GM18517 (cell line): ENCODE measurements at regions not wholly inside any gene's neighbourhood (a gene's known extent, or its start where the extent isn't known, plus 50 kb on each side); places are given as distances from the start of the nearest gene placed in this dataset.

Source experiments
- ATAC-seq: cut with Tn5 transposase; IDR thresholded peaks from one replicate; pipeline ENCODE4 v1.9.1; 2021; ENCODE audit warnings: mild to moderate bottlenecking, moderate library complexity; ENCODE audit not compliant: unreplicated experiment

DNA sequence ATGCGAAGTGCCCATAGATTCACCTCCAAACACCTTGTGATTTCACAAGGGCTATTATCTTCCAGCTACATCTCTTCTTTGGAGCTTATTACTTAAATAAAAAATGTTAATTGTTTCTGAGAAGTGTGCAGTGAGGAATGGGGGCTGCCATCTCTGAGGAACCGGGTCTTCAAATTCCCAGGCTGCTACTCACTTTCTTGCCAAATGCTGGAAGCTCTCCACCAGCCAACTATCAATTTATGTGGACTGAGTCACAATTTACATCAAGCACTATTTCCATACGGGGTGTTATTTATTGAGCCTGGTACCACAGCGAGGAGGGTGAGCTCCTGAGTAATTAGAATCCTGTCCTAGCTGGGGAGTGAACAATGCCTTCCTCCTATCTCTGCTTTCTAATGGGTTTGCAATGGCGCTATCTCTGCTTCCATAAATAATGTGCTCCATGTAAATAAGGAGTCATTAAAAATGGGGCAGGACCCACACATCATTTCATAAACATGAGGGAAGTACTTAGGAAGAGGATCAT, 898.3 kb downstream of the VRK1 start:
- ATAC-seq = no peak

DNA sequence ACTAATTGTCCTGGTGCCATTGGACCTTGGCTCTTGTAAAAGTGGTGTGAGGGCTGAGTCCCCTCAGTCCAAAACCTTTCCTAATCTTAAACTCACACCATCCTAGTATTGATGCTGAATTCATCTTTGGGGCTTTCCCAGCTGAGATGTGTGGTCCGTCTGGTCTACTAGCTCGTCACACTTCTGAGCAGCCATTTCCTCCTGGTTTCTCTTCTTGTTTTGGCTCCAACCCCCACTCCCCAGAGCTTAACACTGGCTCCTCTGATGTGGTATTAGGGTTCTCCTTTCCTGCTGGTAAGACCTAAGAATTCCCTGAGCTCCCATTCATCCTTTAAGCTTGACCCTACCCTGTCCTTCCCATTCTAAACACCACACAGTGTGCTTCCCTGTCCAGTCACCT, 900.6 kb downstream of the VRK1 start:
- no peak for ATAC-seq

DNA sequence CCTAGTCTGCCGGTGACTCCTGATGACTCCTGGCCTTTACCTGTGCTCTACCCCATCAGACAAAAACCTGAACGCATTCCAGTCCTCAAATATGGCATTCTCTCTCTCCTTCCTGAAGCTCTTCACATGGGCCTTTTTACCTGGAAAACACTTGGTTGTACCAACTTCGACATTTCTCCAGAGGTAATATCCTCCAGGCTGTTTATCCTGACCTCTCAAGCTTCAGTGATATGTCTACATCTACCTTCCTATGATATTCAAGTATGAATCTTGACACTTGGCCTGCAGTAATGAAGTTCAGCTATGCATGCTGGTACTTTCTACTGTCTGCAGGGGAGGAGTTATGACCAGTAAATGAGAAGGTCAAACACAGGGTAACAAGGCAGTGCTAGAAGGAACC, 901.8 kb downstream of the VRK1 start:
- no peak for ATAC-seq

DNA sequence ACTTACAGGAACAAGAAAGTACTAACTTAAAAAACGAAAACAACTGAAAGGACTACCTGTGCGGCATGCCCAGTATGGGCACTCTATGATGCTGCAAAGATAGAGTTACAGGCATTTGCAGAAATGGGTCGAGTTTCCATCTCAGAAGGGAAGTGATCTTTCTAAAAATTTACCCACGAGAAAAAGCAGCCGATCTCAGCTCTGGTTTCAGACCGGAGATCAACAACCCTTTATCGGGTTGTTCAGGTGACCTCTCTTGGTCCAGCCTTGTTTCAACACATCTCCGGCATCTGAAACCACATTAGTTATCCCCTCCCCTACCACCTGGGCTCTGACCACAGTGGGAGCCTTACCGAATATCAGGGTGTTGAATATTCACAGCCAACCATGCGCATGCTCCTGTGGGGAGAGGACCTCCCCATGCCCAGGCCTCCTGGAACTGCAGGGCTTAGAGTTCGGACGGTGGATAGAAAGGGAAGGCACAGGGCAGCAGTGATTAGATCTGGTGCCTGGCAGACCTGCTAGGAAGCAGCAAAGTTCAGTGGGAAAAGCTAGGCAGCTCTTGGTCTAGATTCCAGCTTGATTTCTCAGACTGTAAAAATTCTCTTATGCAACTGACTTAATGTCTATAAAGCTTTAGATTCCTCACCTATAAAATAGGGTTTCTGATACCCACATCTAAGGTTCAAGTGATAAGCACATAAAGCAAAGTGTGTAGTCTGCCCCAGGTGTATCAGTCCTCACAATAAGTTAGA, 906.0 kb downstream of the VRK1 start:
- no peak for ATAC-seq

DNA sequence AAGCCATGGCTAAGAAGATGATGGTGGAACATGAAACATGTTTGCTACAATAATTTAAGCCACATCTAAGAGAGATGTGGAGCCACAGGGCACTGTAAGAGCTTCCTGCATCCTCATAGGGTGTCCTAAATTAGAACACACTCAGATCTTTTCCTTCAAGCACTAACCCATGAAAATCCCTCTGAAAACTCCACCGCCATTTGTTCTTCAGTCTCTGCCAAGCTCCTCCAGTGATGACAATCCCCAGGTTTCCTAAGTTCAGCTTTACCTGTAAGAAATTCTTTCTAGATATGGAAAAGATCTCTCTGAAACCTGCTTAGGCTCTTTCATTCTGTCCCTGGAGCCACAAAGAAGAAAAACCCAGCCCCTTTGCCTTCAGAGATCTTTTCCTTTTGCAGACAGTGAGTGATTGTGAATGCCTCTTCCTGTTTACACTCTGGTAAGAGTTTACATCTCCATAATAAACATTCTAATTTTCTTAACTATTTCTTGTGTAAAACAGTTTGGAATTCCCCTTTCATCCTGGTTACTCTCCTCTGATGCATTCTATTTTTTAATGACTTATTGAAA, 907.2 kb downstream of the VRK1 start:
- ATAC-seq = no peak

DNA sequence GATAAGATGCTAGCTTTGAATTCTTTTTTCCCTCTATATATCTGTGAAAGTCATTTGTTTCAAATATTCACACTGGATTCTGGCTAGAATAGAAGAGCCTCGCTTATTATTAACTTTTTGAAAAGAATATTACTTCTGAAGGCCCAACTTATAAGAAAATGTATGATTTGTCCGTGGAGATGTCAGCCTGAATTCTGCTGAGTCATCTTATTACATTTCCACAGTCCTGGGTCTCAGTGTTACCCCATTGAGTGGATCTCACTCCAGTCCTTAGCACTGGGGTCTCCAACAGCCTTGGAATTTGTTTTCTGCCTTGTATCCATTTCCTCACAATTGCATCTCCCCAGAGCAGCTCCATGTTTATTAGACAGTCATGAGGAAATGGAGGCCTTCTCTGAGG, 907.9 kb downstream of the VRK1 start:
- no peak for ATAC-seq

DNA sequence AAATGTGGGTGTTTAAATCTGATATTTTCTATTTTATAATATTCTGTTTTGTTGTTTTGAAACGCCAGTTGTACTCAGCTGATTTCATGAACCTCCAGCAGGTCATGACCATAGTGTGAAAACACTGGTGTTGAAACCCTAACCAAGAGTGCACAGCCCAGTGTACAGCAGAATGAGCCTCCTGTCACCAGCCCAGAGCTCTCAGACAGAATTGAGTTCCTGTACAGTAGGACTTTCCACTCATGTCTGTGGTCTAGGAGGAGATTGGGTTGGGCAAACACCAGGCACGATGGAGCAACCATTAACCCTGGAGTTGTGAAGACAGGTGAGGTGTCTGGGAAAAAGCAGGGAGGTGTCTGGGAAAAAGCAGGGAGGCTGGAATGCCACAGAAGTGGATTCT, 908.8 kb downstream of the VRK1 start:
- ATAC-seq = no peak

DNA sequence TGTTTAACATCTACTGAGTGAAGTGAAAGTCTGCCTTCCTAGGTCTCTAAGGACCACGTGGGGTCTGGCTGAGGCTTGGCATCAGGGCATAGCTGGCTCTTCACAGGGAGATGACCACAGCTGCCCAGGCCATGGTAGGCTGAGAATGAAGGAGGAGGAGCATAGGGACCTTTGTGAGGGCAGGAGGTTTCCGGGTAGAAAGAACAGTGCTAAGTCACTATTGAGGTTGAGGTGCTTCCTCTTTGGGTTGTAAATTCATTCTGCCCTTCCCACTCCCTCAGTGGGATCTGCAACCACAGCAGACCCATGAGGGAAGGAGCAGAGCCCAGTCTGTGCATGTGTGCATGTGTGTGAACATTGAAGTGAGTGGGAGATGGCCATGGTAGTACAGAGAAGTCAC, 909.6 kb downstream of the VRK1 start:
- ATAC-seq = no peak

DNA sequence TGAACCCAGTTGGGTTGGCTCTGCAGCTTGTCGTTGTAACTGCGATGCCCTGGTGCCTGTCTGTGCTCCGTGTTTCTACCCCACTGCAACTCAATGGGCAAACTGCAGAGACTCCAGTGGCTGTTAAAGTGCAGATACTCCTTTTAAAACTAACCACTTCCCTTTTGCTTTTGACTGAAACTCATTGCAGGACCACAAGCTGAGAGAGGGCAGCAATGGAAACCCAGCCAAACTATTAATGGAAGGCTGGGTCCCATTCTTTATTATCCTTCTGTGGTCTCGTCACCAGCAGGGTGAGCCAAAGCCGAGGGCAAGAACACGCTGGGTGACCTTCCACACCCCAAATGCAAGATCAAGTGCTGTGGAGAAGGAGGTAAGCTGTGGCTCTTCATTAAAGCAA, 910.4 kb downstream of the VRK1 start:
- ATAC-seq = no peak

DNA sequence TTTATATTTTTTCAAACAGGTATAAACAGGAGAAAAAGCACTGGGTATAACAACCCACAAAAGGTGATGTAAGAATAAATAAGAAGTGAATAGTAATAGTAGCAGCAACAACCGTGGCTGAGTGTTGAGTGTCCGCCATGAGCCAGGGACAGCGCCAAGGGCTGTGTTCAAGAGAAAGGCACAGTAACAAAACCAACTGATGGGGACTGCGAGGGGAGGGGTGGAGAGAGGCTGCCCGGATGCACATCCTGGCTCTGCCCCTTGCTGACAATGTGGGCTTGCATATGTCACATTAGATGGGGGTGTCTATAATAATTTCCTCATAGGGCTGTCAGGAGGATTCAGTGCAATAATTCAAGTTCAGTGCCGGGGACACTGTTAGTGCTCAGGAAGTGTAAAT, 912.4 kb downstream of the VRK1 start:
- no peak for ATAC-seq

DNA sequence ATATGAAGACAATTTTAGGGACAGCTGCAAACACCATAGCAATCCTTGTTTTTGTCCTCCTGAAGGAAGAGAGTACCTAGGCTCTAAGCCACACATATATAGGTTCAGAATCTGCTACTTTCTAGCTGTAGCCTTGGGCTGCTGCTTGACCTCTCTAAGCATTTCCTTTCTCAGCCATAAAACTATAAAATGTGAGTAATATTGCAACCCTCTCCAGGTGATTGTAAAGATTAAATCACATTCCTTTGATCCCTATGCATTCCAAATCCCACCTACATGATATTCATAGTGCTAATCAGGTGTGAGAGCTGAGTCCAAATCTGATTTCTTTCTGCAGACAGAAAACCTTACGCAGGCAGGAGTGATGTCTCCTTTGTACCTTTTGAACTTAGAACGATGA, 913.5 kb downstream of the VRK1 start:
- no peak for ATAC-seq

DNA sequence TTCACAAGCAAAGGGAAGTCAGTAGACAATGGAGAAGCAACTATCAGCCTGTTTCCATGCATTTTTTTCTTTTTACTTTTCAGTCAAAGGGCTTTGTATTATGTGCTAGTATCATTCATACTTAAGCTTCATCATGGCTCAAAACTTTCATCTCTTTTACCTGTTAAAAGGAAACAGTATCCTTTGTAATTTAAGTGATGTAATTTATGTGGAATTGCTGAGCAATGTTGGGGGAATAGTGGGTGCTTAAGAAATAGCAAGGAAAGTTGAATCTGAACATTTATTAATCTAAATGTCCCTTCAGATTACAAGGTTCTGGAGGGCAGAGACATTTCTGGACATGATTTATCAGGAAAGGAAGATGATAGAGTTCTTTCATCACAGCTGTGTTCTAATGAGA, 915.3 kb downstream of the VRK1 start:
- no peak for ATAC-seq

DNA sequence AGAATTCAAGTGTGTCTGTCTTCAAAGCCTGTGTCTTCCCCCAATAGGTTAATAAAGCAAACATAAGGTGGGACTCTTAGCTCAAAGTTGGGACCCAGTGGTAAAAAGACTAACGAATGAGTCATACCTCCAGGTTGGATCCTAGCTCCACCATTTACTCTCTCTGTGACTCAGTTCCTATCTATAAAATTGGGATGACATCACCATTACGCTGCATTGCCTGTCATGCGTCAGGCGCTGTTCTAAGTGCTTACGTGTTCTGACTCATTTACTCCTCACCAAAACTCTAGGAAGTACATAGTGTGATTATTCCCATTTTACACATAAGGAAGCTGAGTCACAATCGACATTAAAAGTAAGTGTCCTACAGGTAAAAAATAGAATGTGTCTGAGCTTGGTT, 915.8 kb downstream of the VRK1 start:
- no peak for ATAC-seq

DNA sequence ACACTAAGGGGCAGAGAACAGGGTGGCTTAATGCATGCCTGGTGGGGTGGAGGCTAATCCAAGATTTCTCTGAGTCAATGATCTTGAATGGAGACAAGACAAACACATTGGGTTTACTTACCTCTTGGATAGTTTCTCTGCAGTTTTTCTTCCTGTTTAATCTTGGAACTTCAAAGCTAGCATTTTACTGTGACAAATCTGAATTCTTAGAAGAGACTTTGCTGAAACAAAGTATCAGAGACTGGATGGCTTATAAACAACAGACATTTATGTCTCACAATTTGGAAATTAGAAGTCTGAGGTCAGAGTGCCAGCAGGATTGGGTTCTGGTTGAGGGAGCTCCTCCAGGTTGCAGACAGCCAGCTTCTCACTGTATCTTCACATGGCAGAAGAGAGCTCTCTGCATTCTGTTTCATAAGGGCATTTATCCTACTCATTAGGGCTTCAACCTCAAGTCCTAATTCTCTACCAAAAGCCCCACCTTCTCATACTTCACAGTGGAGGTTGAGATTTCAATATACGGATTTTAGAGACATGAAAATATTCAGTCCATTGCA, 921.8 kb downstream of the VRK1 start:
- no peak for ATAC-seq

DNA sequence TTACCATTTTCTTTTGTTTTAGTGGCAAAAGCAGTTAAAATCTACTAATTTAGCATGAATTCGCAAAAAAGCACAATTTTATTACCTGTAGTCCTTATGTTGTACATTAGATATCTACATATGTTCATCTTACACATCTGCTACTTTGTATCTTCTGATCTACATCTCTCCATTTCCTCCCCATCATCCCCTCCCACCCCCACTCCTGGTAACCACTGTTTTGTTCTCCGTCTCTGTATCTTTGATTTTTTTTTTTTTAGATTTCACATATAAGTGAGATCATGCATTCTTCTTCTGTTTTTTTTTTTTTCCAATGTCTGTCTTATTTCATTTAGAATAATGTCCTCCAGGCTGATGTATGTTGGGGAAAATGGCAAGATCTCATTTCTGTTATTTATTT, 922.7 kb downstream of the VRK1 start:
- ATAC-seq = no peak

DNA sequence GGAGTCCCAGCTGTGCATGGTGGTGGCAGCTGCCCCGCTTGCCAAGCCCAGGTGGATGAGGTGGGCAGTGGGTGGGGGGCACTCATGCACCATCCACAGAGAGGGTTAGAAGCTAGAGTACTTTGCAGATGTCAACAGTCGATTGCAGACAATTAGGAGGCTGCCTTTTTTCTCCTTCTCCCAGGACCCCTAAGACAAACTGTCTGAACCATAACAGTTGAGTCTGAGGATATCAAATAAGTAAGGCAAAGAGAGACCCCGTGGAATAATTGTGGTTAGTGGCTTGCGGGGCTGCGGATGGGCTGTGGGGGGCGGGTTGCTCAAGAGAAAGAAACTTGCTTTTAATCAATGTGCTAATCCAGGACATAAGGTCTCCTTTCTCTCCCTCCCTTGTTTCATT, 926.2 kb downstream of the VRK1 start:
- no peak for ATAC-seq

DNA sequence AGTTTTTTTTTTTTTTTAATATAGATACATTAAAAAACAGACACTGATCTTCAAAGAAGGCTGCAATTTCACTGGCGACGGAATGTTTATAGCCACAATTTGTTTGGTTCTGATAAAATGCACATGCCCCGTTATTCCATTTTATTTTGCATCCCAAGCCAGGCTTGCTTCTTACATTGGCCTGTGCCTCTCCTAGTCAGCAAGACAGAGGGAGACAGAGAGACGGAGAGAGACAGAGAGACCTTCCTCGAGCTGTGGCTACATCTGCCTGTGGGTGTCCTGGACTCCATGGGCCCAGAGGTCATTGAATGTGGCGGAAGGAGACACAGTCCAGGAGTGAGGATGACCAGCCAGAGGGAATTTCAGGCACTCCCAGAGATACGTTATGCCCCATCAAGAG, 926.6 kb downstream of the VRK1 start:
- ATAC-seq = no peak

DNA sequence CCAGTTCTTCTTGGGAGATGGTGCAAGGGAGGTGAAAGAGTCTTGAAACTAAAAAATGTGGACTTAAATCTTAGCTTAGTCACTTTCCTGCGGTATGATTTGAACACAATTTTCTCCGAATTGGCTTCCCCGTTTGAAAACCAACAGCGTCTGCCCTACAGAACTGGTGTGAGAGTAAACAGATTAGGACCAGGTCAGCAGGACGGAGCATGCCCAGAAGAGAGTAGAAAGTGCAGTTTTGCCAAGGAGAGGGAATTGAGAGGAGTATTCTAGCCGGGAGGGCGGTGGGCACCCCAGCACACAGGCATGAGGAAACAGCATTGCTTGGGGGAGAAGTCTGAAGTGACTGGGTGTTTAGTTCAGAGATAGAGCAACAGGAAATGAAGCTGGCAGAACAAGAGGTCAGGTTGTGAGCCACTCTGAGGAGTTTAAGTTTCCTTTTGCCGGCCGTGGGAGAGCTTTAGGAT, 927.1 kb downstream of the VRK1 start:
- ATAC-seq = no peak

DNA sequence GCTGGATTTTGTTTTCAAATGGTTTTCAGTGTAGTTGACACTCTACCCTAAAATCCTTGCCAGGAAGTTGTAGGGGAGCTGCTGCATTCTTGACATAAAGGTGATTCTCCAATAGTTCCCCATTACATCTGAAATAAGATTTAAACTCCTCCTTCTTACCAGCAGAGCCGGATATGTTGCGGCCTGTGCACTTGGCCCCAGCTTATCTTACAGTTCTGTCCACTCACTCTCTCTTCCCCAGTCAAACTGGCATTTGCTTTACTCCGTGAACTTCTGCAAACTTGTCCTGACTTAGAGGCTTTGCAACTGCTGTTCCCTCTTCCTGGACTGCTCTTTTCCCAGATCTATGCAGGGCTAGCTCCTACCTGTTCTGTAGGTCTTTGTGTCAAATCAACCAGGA, 929.5 kb downstream of the VRK1 start:
- no peak for ATAC-seq

DNA sequence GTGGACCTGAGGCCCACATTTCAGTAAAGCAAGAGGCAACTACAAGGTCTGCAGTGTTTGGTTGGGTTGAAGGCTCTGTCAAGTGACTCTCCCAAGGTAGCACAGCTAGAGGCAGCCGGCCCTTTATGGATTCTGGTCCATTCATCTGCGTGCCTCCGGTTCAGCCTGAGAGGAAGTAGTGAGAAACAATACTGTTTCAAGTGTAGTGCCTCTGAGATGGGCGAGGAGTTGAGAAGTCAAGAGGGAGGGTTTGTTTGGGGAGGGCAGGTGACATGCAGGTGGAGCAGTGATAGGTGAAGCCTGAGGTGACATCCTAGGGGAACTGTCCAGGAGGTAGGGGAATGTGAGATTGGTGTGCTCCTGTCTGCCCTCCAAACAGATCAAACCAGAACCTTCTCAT, 933.5 kb downstream of the VRK1 start:
- no peak for ATAC-seq

DNA sequence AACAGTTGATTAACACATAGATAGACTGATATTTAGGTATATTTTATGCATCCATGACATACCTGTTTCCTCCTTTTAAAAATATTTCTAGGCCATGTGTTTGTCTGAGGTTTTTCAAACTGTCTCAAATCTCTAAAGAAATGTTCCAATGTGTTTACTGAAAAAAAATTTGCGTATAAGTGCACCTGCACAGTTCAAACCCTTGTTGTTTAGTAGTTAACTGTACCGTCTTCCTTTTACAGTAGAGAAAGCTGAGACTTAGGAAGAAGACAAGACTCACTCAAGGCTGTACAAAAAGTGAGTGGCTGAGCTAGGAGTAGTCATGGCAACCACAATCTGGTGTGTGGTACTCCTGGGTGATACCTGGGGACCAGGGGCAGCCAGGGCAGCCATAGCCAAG, 934.6 kb downstream of the VRK1 start:
- ATAC-seq = no peak

DNA sequence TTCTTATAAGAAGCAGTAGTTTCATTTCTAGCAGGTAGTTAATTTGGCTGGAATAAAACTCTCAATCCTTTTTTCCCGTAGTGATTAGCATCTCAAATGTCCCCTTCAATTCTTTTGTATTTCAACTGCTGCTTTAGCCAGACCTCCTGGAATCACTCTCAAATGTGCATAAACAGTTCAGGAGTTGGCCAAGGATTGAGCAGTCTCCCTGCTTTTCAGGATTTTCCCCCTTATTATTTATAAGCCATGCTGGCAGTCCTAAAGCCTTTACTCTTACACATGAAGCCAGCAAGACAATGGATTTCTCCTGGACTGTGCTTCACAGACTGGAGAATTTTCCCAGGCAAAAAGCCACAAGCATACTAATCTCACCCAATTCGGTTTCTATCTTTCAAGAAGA, 950.1 kb downstream of the VRK1 start:
- no peak for ATAC-seq
